Brain microvascular endothelial cell (primary cell): ENCODE measurements at regions not wholly inside any gene's neighbourhood (a gene's known extent, or its start where the extent isn't known, plus 50 kb on each side); places are given as distances from the start of the nearest gene placed in this dataset.

Experiments used
- DNase-seq: peaks from one replicate; pipeline ENCODE4 v3.0.0-alpha.2; 2020
- H3K27ac ChIP-seq: fragments of 250-450 bp; sonication (Bioruptor Pico); 2 replicates; pipeline ENCODE4 v1.5.1; 2020; ENCODE audit warnings: mild to moderate bottlenecking, moderate library complexity
- H3K27me3 ChIP-seq: fragments of 250-450 bp; sonication (Bioruptor Pico); replicated peaks from 2 replicates; pipeline ENCODE4 v1.5.1; 2020; ENCODE audit warnings: mild to moderate bottlenecking
- H3K36me3 ChIP-seq: fragments of 250-450 bp; sonication (Bioruptor Pico); replicated peaks from 2 replicates; pipeline ENCODE4 v1.5.1; 2020; ENCODE audit warnings: mild to moderate bottlenecking
- H3K4me3 ChIP-seq: 2 replicates; pipeline ENCODE4 v1.5.1; 2011; ENCODE audit warnings: low read depth, mild to moderate bottlenecking, control low read depth, low read length, moderate library complexity
- in situ Hi-C: cut with HindIII; loops from 2 replicates; pipeline ENCODE4 v1.10.0; 2017; ENCODE audit warnings: low sequenced_read_pairs, low pct_ligation_motif_present
- TF ChIP-seq, protein P1 (sequence below): IDR thresholded peaks from 2 replicates; pipeline ENCODE4 v1.5.1; 2011; ENCODE audit warnings: low read depth, mild to moderate bottlenecking, moderate library complexity, low read length, control low read depth, inconsistent platforms; ENCODE audit errors: missing control alignments

DNA sequence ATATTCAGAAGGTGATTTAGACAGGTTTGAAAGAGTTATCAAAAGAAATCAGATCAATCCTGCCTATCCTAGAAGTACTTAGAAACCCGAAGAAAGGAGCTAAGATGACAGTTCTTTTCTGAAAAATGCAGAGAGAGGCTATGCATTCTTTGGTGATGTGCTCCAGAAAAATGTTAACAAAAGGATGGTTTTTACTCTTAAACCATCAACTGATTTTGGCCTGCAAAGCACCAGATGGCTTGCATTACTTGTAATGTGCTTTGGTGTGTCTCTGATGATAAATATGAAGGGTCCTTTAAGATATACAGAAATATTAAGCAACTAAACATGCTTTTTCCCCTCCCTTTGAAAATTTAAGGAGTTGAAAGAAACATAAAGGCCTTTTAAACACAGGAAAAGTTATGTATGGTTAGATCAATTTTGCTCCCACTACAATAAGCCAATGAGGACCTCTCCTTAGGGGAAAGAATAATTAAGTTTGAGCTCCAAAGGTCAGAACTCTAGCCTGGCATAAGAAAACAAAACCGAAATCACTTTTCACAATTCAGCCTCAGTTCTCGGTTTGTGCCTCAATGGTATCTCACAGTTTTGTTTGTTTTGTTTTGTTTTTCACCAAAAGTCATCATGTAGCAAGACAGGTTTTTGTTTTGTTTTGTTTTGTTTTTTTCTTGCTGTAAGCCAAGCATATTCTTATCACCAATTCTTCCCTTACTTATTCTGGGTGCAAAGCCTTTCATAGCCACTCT is 302.4 kb upstream of the NT5C1B start:
- no peaks in the 10 kb centered on the region for H3K36me3 ChIP-seq
- H3K4me3 ChIP-seq = no peak overlapping the region
- in situ Hi-C loops = no loop called here
- TF ChIP-seq, protein P1, sequence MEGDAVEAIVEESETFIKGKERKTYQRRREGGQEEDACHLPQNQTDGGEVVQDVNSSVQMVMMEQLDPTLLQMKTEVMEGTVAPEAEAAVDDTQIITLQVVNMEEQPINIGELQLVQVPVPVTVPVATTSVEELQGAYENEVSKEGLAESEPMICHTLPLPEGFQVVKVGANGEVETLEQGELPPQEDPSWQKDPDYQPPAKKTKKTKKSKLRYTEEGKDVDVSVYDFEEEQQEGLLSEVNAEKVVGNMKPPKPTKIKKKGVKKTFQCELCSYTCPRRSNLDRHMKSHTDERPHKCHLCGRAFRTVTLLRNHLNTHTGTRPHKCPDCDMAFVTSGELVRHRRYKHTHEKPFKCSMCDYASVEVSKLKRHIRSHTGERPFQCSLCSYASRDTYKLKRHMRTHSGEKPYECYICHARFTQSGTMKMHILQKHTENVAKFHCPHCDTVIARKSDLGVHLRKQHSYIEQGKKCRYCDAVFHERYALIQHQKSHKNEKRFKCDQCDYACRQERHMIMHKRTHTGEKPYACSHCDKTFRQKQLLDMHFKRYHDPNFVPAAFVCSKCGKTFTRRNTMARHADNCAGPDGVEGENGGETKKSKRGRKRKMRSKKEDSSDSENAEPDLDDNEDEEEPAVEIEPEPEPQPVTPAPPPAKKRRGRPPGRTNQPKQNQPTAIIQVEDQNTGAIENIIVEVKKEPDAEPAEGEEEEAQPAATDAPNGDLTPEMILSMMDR = no peak
- H3K27me3 ChIP-seq = no peaks in the 10 kb centered on the region
- no peak for DNase-seq
- H3K27ac ChIP-seq = no peak overlapping the region

DNA sequence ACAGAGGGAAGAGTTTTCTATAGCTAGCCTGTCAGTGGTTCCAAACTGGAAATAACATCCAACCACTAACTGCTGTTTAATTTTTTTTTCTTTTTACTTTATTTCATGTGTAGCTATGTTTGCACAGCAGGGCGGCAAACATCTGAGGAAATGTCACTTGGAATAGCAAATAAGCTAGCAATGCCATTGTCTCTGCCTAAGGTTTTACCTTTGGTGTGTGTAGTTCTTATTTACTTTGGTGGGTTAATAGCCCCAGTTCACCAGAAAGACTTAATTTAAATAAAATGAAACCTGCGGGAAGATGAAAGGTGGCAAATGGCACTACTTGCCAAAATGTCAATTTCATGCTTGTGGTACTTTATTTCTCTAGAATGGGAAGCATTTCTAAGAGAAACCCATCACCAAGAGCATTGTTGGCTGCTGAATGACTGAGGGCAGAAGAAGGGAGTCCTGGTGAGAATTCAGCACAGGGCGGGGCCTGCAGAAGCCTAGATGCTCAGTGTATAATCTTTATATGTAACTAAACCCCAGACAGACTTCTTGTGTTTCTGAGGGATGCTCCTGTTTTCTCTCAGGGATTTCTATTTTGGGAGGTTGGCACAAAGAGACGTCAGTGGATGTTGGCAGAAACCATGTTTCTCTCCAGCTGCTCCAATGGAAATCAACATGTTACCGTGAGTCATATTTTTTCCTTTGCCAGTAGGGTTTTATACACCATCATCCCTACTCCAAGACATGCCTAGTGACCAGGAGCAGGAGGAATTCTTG is 300.4 kb upstream of the NT5C1B start:
- H3K27ac ChIP-seq = no peak overlapping the region
- no peak overlapping the region for H3K4me3 ChIP-seq
- TF ChIP-seq, protein P1 = no peak
- H3K27me3 ChIP-seq = no peaks in the 10 kb centered on the region
- in situ Hi-C loops = no loop called here
- DNase-seq = no peak
- no peaks in the 10 kb centered on the region for H3K36me3 ChIP-seq

DNA sequence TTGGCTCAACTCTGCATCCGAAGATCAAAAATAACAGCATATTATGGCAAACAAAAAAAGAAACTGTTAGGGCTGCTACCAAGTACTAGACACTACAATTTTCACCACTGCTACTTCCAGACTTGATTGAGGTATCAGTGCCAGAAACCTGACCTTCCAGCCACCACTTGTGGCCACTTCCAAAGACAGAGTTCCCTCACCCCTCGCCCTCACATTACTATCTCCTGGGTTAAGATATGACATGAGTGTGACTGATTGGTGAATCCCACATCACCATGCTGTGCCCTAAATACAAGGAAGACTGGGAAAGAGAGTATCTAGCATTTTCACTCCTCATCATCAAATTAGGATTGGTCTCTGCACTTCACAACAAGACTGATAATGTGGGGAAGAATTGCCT is 296.1 kb upstream of the NT5C1B start:
- TF ChIP-seq, protein P1 = no peak
- H3K27me3 ChIP-seq = no peaks in the 10 kb centered on the region
- no peak overlapping the region for H3K4me3 ChIP-seq
- H3K27ac ChIP-seq = no peak overlapping the region
- in situ Hi-C loops = no loop called here
- H3K36me3 ChIP-seq = no peaks in the 10 kb centered on the region
- DNase-seq = no peak

DNA sequence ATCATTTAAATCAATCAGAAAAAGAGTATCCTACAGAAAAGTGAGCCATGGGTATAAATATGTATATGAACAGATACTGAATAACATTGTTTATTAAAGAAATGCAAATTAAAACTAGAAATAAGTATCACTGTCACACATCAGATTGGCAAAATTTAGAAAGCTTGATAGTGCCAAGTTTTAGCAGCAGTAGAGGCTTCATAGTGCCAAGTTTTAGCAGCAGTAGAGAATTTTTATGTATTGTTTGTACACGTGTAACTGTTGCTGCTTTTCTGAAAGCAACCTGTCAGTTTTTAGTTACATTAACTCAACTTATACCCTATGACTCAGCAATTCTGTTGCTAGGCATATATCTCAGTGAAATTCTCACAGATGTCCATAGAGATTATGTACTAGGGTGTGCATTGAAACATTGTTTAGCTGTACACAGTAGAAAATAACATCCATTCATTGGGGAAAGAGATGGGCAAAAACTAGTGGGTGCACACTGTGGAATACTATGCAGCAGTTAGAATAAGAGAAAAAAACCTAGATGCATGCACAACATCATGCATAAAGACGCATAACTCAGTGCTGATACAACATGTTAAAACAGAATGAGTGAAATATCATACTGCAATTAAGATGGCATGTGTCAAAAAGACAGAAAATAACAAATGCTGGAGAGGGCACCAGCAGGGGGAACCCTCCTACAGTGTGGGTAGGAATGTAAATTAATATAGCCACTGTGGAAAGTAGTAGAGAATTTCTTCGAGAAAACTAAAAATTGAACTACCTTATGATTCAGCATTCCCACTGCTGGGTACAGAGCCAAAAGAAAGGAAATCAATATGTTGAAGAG is 294.5 kb upstream of the NT5C1B start:
- in situ Hi-C loops = no loop called here
- H3K36me3 ChIP-seq = no peaks in the 10 kb centered on the region
- peak; percentile 20 for DNase-seq
- no peaks in the 10 kb centered on the region for H3K27me3 ChIP-seq
- H3K27ac ChIP-seq = no peak overlapping the region
- H3K4me3 ChIP-seq = no peak overlapping the region
- TF ChIP-seq, protein P1 = peak; percentile 66

DNA sequence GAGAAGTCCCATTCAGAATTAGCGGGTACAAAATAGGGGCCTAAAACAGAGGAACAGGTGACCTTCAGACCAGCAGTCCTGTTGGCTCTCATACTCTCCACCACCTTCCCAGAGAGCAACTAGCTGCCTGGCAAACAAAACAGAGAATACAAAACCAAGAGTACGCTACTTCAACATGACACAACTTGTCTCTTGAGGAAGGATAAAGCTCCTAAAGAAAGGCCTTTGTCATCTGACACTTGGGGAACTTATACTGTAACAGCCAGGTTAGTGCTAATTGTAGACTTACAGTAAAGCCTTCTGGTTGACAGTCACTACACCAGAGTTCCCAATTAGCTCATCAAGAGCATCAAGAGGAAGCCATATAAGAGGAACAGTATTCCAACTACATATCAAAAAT is 282.1 kb upstream of the NT5C1B start:
- no peak for DNase-seq
- Histone ChIP-seq H3K27me3 (no peaks in the 10 kb centered on the region), H3K27ac (no peak overlapping the region), H3K36me3 (no peaks in the 10 kb centered on the region), H3K4me3 (no peak overlapping the region)
- TF ChIP-seq, protein P1 = no peak
- in situ Hi-C loops = no loop called here
